GM12875 (cell line): ENCODE measurements at regions not wholly inside any gene's neighbourhood (a gene's known extent, or its start where the extent isn't known, plus 50 kb on each side); places are given as distances from the start of the nearest gene placed in this dataset.

Experiments
- H3K4me3 ChIP-seq: one replicate; pipeline ENCODE4 v1.5.1; 2011; ENCODE audit warnings: low read depth, low read length, control low read depth
- CTCF ChIP-seq: IDR thresholded peaks from 2 replicates; pipeline ENCODE4 v1.5.1; 2011; ENCODE audit warnings: low read depth, mild to moderate bottlenecking, control low read depth, inconsistent platforms, low read length, moderate library complexity, borderline replicate concordance; ENCODE audit not compliant: insufficient read depth

- no peak for TF ChIP-seq CTCF
- H3K4me3 ChIP-seq: no peak overlapping the region
These were observed 380.3 kb upstream of the JARID2 start for GRCh38 chr6:14865531-14866100.

DNA sequence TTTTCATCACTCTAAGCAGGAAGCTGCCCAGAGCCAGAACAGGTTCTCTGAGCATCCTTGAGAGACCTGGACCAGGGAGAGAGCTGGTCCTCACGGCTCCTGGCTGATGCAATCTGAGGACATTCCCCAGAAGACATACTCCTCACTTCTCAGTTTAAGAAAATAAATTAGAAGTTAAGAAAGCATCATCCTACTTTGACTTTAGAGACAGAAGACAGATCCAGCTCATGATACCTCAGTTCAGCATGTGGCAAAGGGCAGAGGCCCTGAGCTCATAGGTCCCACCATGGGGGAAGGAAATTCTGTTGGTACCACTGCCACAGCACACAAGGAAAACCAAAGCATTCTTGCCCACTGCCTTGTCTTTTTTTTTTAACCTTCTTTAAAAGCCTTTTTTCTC is 378.1 kb upstream of the JARID2 start:
- H3K4me3 ChIP-seq: no peak overlapping the region
- no peak for TF ChIP-seq CTCF

- H3K4me3 ChIP-seq: no peak overlapping the region
- no peak for TF ChIP-seq CTCF
These were observed 374.6 kb upstream of the JARID2 start for GRCh38 chr6:14871221-14871620.

DNA sequence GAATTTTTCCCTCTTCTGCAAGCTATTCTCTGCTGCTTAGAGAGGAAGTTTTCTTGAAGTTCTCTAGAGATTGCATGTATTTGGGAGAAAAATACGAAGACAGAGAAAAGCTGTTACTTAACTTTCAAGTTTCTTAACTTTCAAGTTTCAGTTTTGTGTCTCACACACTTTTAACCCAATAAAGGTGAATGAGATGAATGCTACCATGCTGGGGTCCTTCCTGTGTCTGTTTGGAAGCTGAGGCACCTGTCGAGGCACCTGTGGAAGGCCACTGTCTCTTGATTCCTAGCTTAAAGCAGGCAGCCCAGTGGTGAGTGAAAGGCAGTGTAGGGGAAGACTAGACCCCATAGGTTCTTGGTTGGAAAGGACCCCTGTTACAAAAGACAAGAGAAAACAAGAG is 372.8 kb upstream of the JARID2 start:
- H3K4me3 ChIP-seq: no peak overlapping the region
- no peak for TF ChIP-seq CTCF

DNA sequence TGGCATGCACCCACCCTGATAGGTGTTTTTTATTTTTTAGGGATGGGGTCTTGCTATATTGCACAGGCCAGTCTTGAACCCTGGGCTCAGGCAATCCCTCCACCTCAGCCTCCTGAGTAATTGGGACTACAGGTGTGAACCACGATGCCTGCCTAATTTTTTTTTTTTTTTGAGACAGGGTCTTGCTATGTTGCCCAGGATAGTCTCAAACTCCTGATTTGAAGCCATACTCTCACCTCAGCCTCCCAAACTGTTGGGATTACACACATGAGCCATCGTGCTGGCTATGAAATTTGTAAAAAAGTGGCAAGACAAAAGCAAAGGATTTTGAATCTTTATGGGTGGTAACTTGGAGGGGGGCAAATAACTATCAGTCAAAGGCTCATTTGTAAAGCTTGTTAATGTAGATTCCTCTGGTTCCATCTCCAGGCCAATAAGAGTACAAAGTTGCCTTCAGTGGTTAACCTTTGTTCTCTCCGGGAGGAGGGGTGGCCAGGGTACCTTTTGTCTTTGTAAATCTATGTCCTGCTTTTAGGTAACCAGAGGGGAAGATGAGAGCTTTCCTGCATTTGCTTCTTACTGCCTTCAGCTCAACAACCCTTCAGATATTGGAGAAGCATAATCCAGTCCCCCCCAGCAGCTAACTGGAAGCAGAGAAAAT is 372.0 kb upstream of the JARID2 start:
- no peak overlapping the region for H3K4me3 ChIP-seq
- no peak for TF ChIP-seq CTCF

- TF ChIP-seq CTCF: no peak
- no peak overlapping the region for H3K4me3 ChIP-seq
These were observed 370.8 kb upstream of the JARID2 start for GRCh38 chr6:14874975-14875480.

GRCh38 chr6:14875481-14876063 is 370.3 kb upstream of the JARID2 start:
- no peak for TF ChIP-seq CTCF
- no peak overlapping the region for H3K4me3 ChIP-seq
